NCI-H774 (cell line): ENCODE measurements at regions not wholly inside any gene's neighbourhood (a gene's known extent, or its start where the extent isn't known, plus 50 kb on each side); places are given as distances from the start of the nearest gene placed in this dataset.

Source experiments
- DNase-seq: peaks from one replicate; lab custom pipeline; 2025; lab: John Stamatoyannopoulos, UW

- DNase-seq = no peak
Observed at GRCh38 chr18:10314066-10314465, 140.4 kb upstream of the APCDD1 start.

- DNase-seq = no peak
Observed at GRCh38 chr18:10315522-10315921, 138.9 kb upstream of the APCDD1 start.

DNA sequence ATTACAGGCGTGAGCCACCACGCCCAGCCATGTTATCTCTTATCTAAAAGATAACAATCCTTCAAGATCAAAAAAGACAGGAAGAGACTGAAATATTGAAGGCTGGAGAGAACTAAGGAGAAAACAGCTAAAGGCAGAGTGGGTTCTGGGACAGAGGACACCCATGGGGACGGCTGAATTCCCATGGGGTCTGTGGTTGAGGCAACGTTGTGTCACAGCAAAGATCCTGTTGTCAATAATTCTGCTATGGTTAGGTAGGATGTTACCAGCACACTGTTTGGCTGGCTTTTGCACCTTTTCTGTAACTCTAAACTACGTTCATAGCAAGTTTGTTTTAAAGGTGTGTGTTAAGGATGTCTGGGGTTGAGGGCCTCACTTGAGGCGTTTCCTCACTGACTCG is 137.7 kb upstream of the APCDD1 start:
- DNase-seq = no peak

DNA sequence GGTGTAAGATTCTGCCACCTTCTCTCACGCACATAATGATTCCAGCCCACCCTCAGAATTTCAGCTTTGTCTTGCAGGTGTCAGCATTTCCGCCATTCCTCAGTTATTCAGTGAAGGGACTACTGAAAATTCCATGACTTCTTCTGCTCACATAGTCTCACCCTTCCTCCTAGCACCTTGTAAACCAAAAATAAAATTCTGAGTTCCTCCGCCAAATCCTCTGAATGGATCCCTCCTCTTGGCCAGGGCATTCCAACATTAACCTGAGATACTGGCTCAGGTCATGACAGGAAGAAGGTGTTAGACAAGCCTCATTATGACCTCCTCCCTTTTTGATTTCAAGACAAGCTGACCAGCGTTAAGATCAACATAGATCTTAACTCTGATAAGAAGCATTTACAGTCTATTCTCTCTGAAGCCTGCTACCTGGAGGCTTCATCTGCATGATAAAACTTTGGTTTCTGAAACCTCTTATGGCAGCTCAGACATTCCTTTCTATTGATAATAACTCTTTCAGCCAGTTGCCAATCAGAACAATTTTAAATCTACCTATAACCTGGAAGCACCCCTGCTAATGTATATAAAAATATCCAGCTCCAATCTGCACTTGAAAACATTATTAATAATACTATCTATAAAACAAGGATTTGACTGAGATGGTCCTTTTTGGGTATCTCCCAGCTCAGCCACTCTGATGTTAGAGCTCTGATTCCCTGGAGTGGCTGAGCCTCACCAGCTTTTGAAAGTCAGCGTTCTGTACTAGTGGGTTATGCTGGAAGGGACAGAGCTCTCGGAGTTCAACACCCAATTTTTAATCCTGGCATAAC is 136.4 kb upstream of the APCDD1 start:
- DNase-seq = no peak

GRCh38 chr18:10318691-10318970 is 135.8 kb upstream of the APCDD1 start:
- no peak for DNase-seq

DNA sequence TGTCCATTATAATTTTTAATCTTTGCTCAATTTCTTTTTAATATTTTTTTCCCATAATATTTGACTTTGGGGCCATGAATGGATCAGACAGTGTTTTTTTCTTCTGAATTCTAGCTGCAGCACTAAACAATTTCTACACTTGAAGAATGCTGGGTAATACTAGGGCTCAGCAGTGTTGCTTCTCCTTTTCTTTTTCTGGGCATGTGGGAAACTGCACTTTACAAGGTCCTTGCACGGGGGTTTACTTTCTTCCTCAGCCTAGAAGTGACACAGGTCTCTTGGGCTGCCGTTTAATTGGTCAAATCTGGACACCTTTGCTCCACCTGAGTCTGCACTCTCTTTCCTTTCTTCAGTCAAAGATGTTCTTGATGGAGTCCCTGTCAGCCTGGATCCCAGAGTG is 135.4 kb upstream of the APCDD1 start:
- no peak for DNase-seq

GRCh38 chr18:10319914-10320600 is 134.4 kb upstream of the APCDD1 start:
- DNase-seq = no peak

GRCh38 chr18:10320791-10321190 is 133.6 kb upstream of the APCDD1 start:
- no peak for DNase-seq

GRCh38 chr18:10321576-10321975 is 132.9 kb upstream of the APCDD1 start:
- no peak for DNase-seq

DNA sequence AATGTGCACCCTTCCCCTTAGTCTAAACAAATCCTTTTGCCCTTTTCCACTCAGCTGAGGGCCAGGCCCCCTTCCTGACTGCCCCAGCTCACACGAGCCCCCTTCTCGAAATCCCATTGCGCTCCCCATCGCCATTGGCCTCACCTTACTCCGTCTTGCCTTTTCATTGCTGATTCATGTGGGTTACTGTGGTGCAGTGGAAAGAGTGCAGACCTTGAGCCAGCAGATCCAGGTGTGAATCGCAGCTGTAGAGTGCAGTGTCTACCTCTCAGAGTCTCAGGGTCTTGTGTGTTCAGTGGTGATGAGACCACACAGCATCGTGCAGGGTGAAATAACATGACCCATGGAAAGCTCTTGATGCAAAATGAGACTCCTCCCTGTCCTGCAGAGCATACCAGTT is 132.4 kb upstream of the APCDD1 start:
- DNase-seq = no peak

GRCh38 chr18:10322435-10322834 is 132.0 kb upstream of the APCDD1 start:
- no peak for DNase-seq

DNA sequence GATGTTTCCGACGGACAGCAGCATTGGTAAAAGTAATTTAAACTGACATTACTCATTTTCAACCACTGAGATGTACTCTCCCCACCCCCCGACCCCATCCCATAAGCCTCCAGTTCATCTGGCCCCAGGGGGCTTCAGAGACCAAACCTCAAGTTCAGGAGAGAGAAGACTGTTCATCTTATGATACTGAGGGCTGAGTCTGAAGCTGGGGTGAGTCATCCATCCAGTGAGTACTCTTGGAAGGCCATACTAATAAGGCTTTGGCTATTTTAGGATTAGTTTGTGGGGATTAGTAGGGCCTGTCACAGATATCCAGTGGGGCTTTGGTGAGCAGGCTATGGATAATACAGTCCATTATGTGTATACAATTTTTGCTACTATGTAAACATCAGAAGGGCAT is 125.3 kb upstream of the APCDD1 start:
- DNase-seq = no peak

GRCh38 chr18:10330428-10330827 is 124.0 kb upstream of the APCDD1 start:
- DNase-seq = no peak

GRCh38 chr18:10332452-10332851 is 122.0 kb upstream of the APCDD1 start:
- no peak for DNase-seq

DNA sequence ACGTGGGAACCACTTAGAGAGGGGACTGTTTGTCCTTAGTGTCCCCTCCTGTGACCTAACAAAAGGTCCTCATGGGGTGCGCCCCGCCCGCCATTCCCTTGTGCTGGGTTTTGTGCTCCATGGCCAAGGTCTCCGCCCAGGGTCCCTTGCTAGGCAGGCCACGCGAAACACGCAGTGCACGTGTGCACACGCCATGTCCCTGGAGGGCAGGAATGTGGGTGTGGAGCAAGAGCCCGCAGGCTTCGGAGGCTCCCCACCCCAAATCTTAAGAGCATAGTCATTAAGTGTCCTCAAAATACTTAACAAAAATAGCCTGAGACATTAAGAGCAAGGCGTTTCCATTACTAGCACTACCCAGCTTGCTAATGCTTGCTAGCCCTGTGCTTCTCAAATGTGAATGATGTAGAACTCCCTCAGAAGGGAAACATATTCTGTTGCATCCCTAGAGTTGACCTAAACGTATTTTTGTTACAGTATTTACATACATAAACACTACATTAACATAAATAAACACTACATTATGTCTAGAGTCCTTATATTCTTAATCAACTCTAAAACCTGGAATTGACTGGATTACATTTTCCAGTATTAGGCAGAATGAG is 117.6 kb upstream of the APCDD1 start:
- DNase-seq = no peak

GRCh38 chr18:10340821-10341220 is 113.6 kb upstream of the APCDD1 start:
- DNase-seq = no peak

GRCh38 chr18:10343778-10344177 is 110.7 kb upstream of the APCDD1 start:
- DNase-seq = no peak

GRCh38 chr18:10346749-10347415 is 107.6 kb upstream of the APCDD1 start:
- DNase-seq = no peak

DNA sequence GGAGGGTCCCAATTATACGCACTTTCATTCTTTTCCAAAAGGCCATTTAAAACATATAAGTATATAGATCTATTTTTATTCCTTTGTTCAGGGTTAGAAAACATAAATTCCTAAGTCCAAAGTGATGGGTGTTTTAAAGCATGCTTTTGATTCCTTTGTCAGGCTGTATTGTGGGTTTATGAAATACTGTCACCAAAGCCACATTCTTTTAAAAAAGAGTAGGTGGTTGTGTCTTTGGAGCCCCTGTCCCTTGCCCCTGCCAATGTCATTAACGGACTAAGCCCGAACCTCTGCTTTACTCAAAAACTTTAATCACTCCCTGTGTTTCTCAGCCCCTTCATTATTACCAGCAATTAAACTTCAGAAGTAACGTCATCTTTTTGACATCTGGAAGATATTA is 104.9 kb upstream of the APCDD1 start:
- no peak for DNase-seq

GRCh38 chr18:10350661-10351060 is 103.8 kb upstream of the APCDD1 start:
- DNase-seq = no peak

DNA sequence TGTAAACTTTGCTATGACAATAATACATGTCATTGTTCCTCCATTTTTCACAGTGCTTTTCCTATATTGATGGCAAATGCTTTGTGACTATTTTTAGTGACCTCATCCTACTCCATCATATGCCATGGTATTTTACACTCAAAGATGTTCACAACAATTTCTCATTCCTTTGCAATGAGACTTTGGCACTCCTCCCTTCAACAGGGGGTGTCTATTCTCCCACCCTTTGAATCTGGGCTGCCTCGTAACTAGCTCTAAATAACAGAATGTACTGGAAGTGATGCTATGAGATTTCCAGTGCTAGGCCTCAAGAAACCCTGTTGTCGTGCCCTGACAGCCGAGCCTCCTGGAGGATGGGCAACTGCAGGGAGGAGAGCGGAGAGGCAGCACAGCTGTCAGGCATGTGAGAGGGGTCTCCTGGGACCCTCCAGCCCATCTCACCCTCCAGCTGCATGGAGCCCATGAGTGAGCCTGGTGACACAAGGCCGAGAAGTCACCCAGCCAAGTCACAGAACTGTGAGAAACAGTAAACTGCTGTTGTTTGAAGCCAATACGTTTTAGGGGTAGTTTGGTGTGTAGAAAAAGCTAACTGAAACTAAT is 103.1 kb upstream of the APCDD1 start:
- DNase-seq = no peak

DNA sequence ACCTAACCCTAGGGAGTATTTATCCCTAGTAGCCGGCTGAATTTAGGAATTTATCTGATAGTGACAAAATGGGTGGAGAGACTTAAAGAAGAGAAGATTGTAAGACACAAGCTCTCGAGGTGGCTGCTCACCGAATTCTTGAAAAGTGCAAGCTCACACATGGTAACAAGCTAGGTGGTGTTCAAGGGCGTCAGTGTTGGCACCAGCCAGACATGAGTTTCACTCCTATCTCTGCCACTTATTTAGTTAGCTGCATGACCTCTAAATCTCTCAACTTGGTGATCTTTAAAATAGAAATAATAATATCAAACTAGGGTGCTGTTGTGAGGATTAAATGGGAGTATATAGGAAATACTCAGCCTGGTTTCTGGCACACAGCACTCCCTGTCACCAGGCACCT is 102.6 kb upstream of the APCDD1 start:
- no peak for DNase-seq

DNA sequence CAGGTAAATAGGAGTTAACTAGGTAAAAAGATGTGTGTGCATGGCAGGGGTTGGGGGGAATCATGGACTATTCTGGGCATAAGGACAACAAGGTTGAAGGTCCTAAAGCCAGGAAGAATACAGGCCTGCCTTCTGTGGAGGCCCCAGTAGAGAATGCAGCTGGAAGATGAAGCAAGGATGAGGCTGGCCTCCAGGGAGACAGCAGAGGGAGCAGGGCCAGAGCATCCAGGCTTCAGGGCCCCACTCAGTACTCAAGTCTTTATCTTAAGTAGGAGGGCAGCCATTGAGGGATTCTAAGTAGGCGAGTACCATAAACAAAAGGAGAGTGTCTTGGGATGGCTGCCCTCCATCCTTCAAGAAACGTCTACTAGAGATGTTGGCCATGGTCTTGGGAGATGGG is 101.8 kb upstream of the APCDD1 start:
- no peak for DNase-seq
